ENCODE measurements at regions not wholly inside any gene's neighbourhood (a gene's known extent, or its start where the extent isn't known, plus 50 kb on each side); places are given as distances from the start of the nearest gene placed in this dataset.

GRCh38 chr13:44818428-44818827 is 170.8 kb downstream of the NUFIP1 start:
- Histone ChIP-seq H2AFZ (ENCODE audit: control insufficient read depth, low read length) (no peak overlapping the region), H3K9me3 (ENCODE audit: control insufficient read depth, low read depth, low read length) (no peaks in the 10 kb centered on the region), H4K20me1 (ENCODE audit: control insufficient read depth, extremely low read depth, insufficient read depth, low read length) (no peaks in the 10 kb centered on the region), H3K9ac (ENCODE audit: control insufficient read depth, extremely low read depth, insufficient read depth, low read length) (no peak overlapping the region), H3K4me1 (ENCODE audit: control insufficient read depth, extremely low read depth, insufficient read depth, low read length) (peaks cover 46% of the 10 kb centered on the region), H3K4me2 (ENCODE audit: control insufficient read depth, extremely low read depth, insufficient read depth, low read depth, low read length) (no peak overlapping the region), H3K27me3 (ENCODE audit: control insufficient read depth, extremely low read depth, insufficient read depth, low read length) (no peaks in the 10 kb centered on the region), H3K79me2 (ENCODE audit: control insufficient read depth, insufficient read depth, low read length) (no peaks in the 10 kb centered on the region), H3K36me3 (ENCODE audit: control insufficient read depth in 2 of 2, extremely low read depth in 1 of 2, insufficient read depth in 2 of 2, low read length in 2 of 2) (no peaks in the 10 kb centered on the region), H3K9me1 (ENCODE audit: control insufficient read depth, extremely low read depth, insufficient read depth, low read length) (no peaks in the 10 kb centered on the region), H3K27ac (ENCODE audit: control insufficient read depth, insufficient read depth, low read length) (no peak overlapping the region), H3K4me3 (ENCODE audit: control insufficient read depth in 2 of 3, extremely low read depth in 1 of 3, insufficient read depth in 2 of 3, low read depth in 1 of 3, low read length in 3 of 3) (no peak overlapping the region)
- DNase-seq (ENCODE audit: low read depth, low spot score) (no peak), FAIRE-seq (peak; percentile 92)
- TF ChIP-seq EZH2 (IDR thresholded peaks at IDR 0.05; ENCODE audit: low read length) (no peak), CTCF (optimal IDR thresholded peaks at IDR 0.05 in 1 of 3, IDR thresholded peaks at IDR 0.05 in 1 of 3, conservative IDR thresholded peaks at IDR 0.05 in 1 of 3; ENCODE audit: extremely low read depth in 1 of 3, insufficient read depth in 2 of 3, low read length in 3 of 3) (peak; percentile 42 to 74 (median 61))
- dilution Hi-C loops (cut with MboI; ENCODE audit: extremely low pct_ligation_motif_present, low sequenced_read_pairs): no loop called here

- peaks cover 46% of the 10 kb centered on the region for H3K4me1 ChIP-seq (ENCODE audit: control insufficient read depth, extremely low read depth, insufficient read depth, low read length)
These were observed 171.3 kb downstream of the NUFIP1 start for GRCh38 chr13:44818016-44818415.

More at GRCh38 chr13:44818016-44818415, 171.3 kb downstream of the NUFIP1 start:
- TF ChIP-seq EZH2 (IDR thresholded peaks at IDR 0.05; ENCODE audit: low read length) (no peak), CTCF (optimal IDR thresholded peaks at IDR 0.05 in 1 of 3, IDR thresholded peaks at IDR 0.05 in 1 of 3, conservative IDR thresholded peaks at IDR 0.05 in 1 of 3; ENCODE audit: extremely low read depth in 1 of 3, insufficient read depth in 2 of 3, low read length in 3 of 3) (no peak)
- no peak overlapping the region for H3K4me2 ChIP-seq (ENCODE audit: control insufficient read depth, extremely low read depth, insufficient read depth, low read depth, low read length)
- dilution Hi-C loops (cut with MboI; ENCODE audit: extremely low pct_ligation_motif_present, low sequenced_read_pairs): no loop called here
- H3K9ac ChIP-seq (ENCODE audit: control insufficient read depth, extremely low read depth, insufficient read depth, low read length): no peak overlapping the region
- no peaks in the 10 kb centered on the region for H3K9me3 ChIP-seq (ENCODE audit: control insufficient read depth, low read depth, low read length)
- no peaks in the 10 kb centered on the region for H3K79me2 ChIP-seq (ENCODE audit: control insufficient read depth, insufficient read depth, low read length)
- no peaks in the 10 kb centered on the region for H3K9me1 ChIP-seq (ENCODE audit: control insufficient read depth, extremely low read depth, insufficient read depth, low read length)
- H3K27me3 ChIP-seq (ENCODE audit: control insufficient read depth, extremely low read depth, insufficient read depth, low read length): no peaks in the 10 kb centered on the region
- H3K4me3 ChIP-seq (ENCODE audit: control insufficient read depth in 2 of 3, extremely low read depth in 1 of 3, insufficient read depth in 2 of 3, low read depth in 1 of 3, low read length in 3 of 3): no peak overlapping the region
- no peak for FAIRE-seq
- H4K20me1 ChIP-seq (ENCODE audit: control insufficient read depth, extremely low read depth, insufficient read depth, low read length): no peaks in the 10 kb centered on the region
- no peak overlapping the region for H3K27ac ChIP-seq (ENCODE audit: control insufficient read depth, insufficient read depth, low read length)
- H3K36me3 ChIP-seq (ENCODE audit: control insufficient read depth in 2 of 2, extremely low read depth in 1 of 2, insufficient read depth in 2 of 2, low read length in 2 of 2): no peaks in the 10 kb centered on the region
- H2AFZ ChIP-seq (ENCODE audit: control insufficient read depth, low read length): no peak overlapping the region
- DNase-seq (ENCODE audit: low read depth, low spot score): no peak

Measured in keratinocyte (primary cell).